GM18868 (cell line): ENCODE measurements at regions not wholly inside any gene's neighbourhood (a gene's known extent, or its start where the extent isn't known, plus 50 kb on each side); places are given as distances from the start of the nearest gene placed in this dataset.
"Not testable (repeated sequence)": the region's sequence is repeated elsewhere in the genome, so short reads cannot be mapped to it uniquely, and the experiment has no call there.

ENCODE experiments used
- ATAC-seq: cut with Tn5 transposase; IDR thresholded peaks from one replicate; pipeline ENCODE4 v1.9.1; 2021; ENCODE audit warnings: mild to moderate bottlenecking, moderate library complexity; ENCODE audit not compliant: unreplicated experiment

- ATAC-seq: no peak
Measured at GRCh38 chr1:3989465-3989864, 89.4 kb upstream of the C1orf174 start.

GRCh38 chr1:3992103-3992556 is 92.1 kb upstream of the C1orf174 start:
- no peak for ATAC-seq

GRCh38 chr1:3992746-3993145 is 92.7 kb upstream of the C1orf174 start:
- no peak for ATAC-seq

- no peak for ATAC-seq
Measured at GRCh38 chr1:3993619-3994375, 93.7 kb upstream of the C1orf174 start.

GRCh38 chr1:3995141-3995780 is 95.2 kb upstream of the C1orf174 start:
- no peak for ATAC-seq

- no peak for ATAC-seq
Measured at GRCh38 chr1:3996846-3997705, 97.0 kb upstream of the C1orf174 start.

GRCh38 chr1:3998086-3998485 is 98.0 kb upstream of the C1orf174 start:
- no peak for ATAC-seq

GRCh38 chr1:3999514-3999913 is 99.4 kb upstream of the C1orf174 start:
- not testable (repeated sequence) for ATAC-seq

- no peak for ATAC-seq
Measured at GRCh38 chr1:3999941-4000735, 100.1 kb upstream of the C1orf174 start.

- no peak for ATAC-seq
Measured at GRCh38 chr1:4000811-4001251, 100.8 kb upstream of the C1orf174 start.

- no peak for ATAC-seq
Measured at GRCh38 chr1:4001461-4001860, 101.4 kb upstream of the C1orf174 start.

- no peak for ATAC-seq
Measured at GRCh38 chr1:4002061-4002521, 102.0 kb upstream of the C1orf174 start.

- no peak for ATAC-seq
Measured at GRCh38 chr1:4002741-4003140, 102.7 kb upstream of the C1orf174 start.

GRCh38 chr1:4003846-4004505 is 103.9 kb upstream of the C1orf174 start:
- ATAC-seq: no peak

- ATAC-seq: no peak
Measured at GRCh38 chr1:4004635-4005430, 104.8 kb upstream of the C1orf174 start.

- no peak for ATAC-seq
Measured at GRCh38 chr1:4005431-4005830, 105.4 kb upstream of the C1orf174 start.

GRCh38 chr1:4006676-4007374 is 106.8 kb upstream of the C1orf174 start:
- no peak for ATAC-seq

- no peak for ATAC-seq
Measured at GRCh38 chr1:4010284-4010683, 110.2 kb upstream of the C1orf174 start.
